Tibial artery (tissue), 4 donors: ENCODE measurements at regions not wholly inside any gene's neighbourhood (a gene's known extent, or its start where the extent isn't known, plus 50 kb on each side); places are given as distances from the start of the nearest gene placed in this dataset.

Experiments used
- DNase-seq, 2 donors: peaks; one replicate each; pipeline ENCODE4 v3.0.0-alpha.2; 2019
- H3K27ac ChIP-seq, 2 donors: fragments of 200-600 bp; sonication (generic) in 1 of 2; 1 replicate in 1 of 2; 2 replicates in 1 of 2; pipeline ENCODE4 v1.5.1; 2018 to 2019; ENCODE audit warnings: mild to moderate bottlenecking in 1 of 2
- H3K27me3 ChIP-seq, 2 donors: fragments of 200-600 bp; sonication (generic) in 1 of 2; one replicate each; pipeline versions ENCODE4 v1.5.1 to v1.6.0; 2016 to 2019
- H3K36me3 ChIP-seq, 3 donors: fragments of 200-600 bp; sonication (generic) in 2 of 3; one replicate each; pipeline ENCODE4 v1.5.1; 2016 to 2019; ENCODE audit warnings: mild to moderate bottlenecking in 2 of 3
- H3K4me1 ChIP-seq, 4 donors: fragments of 200-600 bp; sonication (generic) in 2 of 4; 1 replicate in 3 of 4; 2 replicates in 1 of 4; pipeline ENCODE4 v1.5.1; 2016 to 2019
- H3K4me3 ChIP-seq, 2 donors: fragments of 200-600 bp; sonication (generic) in 1 of 2; 1 replicate in 1 of 2; 2 replicates in 1 of 2; pipeline ENCODE4 v1.5.1; 2018 to 2019; ENCODE audit warnings: mild to moderate bottlenecking in 2 of 2
- H3K9me3 ChIP-seq, 3 donors: fragments of 200-600 bp; sonication (generic) in 1 of 3; one replicate each; pipeline ENCODE4 v1.5.1; 2016 to 2019
- CTCF ChIP-seq, 2 experiments: fragments of 200-600 bp in 1 of 2; fragments of 450-650 bp in 1 of 2; IDR thresholded peaks; one replicate each; pipeline ENCODE4 v1.5.1; 2017 to 2019; ENCODE audit warnings: antibody characterized with exemption in 2 of 2, mild to moderate bottlenecking in 1 of 2, moderate library complexity in 1 of 2
- intact Hi-C: fragments of 100-400 bp; cut with DNase I; formaldehyde crosslinking; loops from one replicate; pipeline ENCODE4 v1.15.0; 2023; ENCODE audit warnings: low total_unique reads

GRCh38 chr17:77295241-77295853 is 154.6 kb downstream of the SEC14L1 start:
- no peak overlapping the region for H3K27ac ChIP-seq
- intact Hi-C loops = no loop called here
- no peaks in the 10 kb centered on the region for H3K36me3 ChIP-seq
- DNase-seq = no peak
- peaks cover 0 to 11% (median 7%) of the 10 kb centered on the region in 3 donors for H3K9me3 ChIP-seq
- peaks cover 0 to 6% of the 10 kb centered on the region in 2 donors for H3K27me3 ChIP-seq
- no peak for TF ChIP-seq CTCF (IDR thresholded peaks at IDR 0.05)
- no peak overlapping the region for H3K4me3 ChIP-seq
- no peaks in the 10 kb centered on the region for H3K4me1 ChIP-seq

- Histone ChIP-seq H3K4me1 (no peaks in the 10 kb centered on the region), H3K27me3 (peaks cover 0 to 6% of the 10 kb centered on the region in 2 donors), H3K9me3 (peaks cover 0 to 11% (median 7%) of the 10 kb centered on the region in 3 donors), H3K27ac (no peak overlapping the region), H3K36me3 (no peaks in the 10 kb centered on the region), H3K4me3 (no peak overlapping the region)
- no peak for DNase-seq
- no peak for TF ChIP-seq CTCF (IDR thresholded peaks at IDR 0.05)
- intact Hi-C loops = no loop called here
Measured at GRCh38 chr17:77296769-77297409, 156.1 kb downstream of the SEC14L1 start.

GRCh38 chr17:77297693-77298666 is 157.2 kb downstream of the SEC14L1 start:
- Histone ChIP-seq H3K4me1 (no peaks in the 10 kb centered on the region), H3K36me3 (no peaks in the 10 kb centered on the region), H3K9me3 (peaks cover 0 to 11% (median 7%) of the 10 kb centered on the region in 3 donors), H3K27ac (no peak overlapping the region), H3K27me3 (peaks cover 0 to 6% of the 10 kb centered on the region in 2 donors), H3K4me3 (no peak overlapping the region)
- no peak for TF ChIP-seq CTCF (IDR thresholded peaks at IDR 0.05)
- intact Hi-C loops = no loop called here
- no peak for DNase-seq

- DNase-seq = no peak
- intact Hi-C loops = no loop called here
- H3K4me3 ChIP-seq = no peak overlapping the region
- no peaks in the 10 kb centered on the region for H3K36me3 ChIP-seq
- no peaks in the 10 kb centered on the region for H3K4me1 ChIP-seq
- no peak overlapping the region for H3K27ac ChIP-seq
- peaks cover 0 to 11% (median 7%) of the 10 kb centered on the region in 3 donors for H3K9me3 ChIP-seq
- peaks cover 0 to 6% of the 10 kb centered on the region in 2 donors for H3K27me3 ChIP-seq
- TF ChIP-seq CTCF (IDR thresholded peaks at IDR 0.05) = no peak
Measured at GRCh38 chr17:77298811-77299210, 158.0 kb downstream of the SEC14L1 start.

GRCh38 chr17:77299256-77300015 is 158.7 kb downstream of the SEC14L1 start:
- TF ChIP-seq CTCF (IDR thresholded peaks at IDR 0.05) = no peak
- Histone ChIP-seq H3K4me3 (no peak overlapping the region), H3K9me3 (peaks cover 0 to 11% (median 7%) of the 10 kb centered on the region in 3 donors), H3K27me3 (peaks cover 0 to 6% of the 10 kb centered on the region in 2 donors), H3K36me3 (no peaks in the 10 kb centered on the region), H3K4me1 (no peaks in the 10 kb centered on the region), H3K27ac (no peak overlapping the region)
- intact Hi-C loops = no loop called here
- no peak for DNase-seq
